Activated CD8-positive, alpha-beta T cell treated with anti-CD3 and anti-CD28 coated beads for 36 hours (primary cell): ENCODE measurements at regions not wholly inside any gene's neighbourhood (a gene's known extent, or its start where the extent isn't known, plus 50 kb on each side); places are given as distances from the start of the nearest gene placed in this dataset.

ENCODE experiments used
- ATAC-seq: fragments of 200-7000 bp; cut with Tn5 transposase; one replicate; pipeline ENCODE4 v1.10.0; 2021; ENCODE audit warnings: mild to moderate bottlenecking, moderate library complexity
- CTCF ChIA-PET: fragments of 350-600 bp; sonication (Branson Sonifier 250); formaldehyde crosslinking; loops from one replicate; lab custom pipeline; 2021; ENCODE audit warnings: antibody characterized with exemption; lab: Charles Lee
- POLR2A ChIA-PET: fragments of 350-600 bp; sonication (Branson Sonifier 250); formaldehyde crosslinking; loops from one replicate; lab custom pipeline; 2021; ENCODE audit warnings: antibody characterized with exemption; lab: Charles Lee
- DNase-seq: peaks from one replicate; pipeline ENCODE4 v3.0.0-alpha.2; 2020
- H3K27ac Mint-ChIP-seq: one replicate; pipeline ENCODE4 v1.8.0; 2021; ENCODE audit warnings: mild to moderate bottlenecking, mixed read lengths
- H3K27me3 Mint-ChIP-seq: one replicate; pipeline ENCODE4 v1.8.0; 2021; ENCODE audit warnings: mixed read lengths
- H3K36me3 Mint-ChIP-seq: one replicate; pipeline ENCODE4 v1.8.0; 2021; ENCODE audit warnings: low read depth, mixed read lengths
- H3K4me1 Mint-ChIP-seq: one replicate; pipeline ENCODE4 v1.8.0; 2021; ENCODE audit warnings: low read depth, mixed read lengths
- H3K4me3 Mint-ChIP-seq: one replicate; pipeline ENCODE4 v1.8.0; 2021; ENCODE audit warnings: mild to moderate bottlenecking, moderate library complexity, mixed read lengths
- H3K9me3 Mint-ChIP-seq: one replicate; pipeline ENCODE4 v1.8.0; 2021; ENCODE audit warnings: mixed read lengths
- intact Hi-C: fragments of 100-400 bp; cut with micrococcal nuclease; formaldehyde crosslinking; loops from one replicate; pipeline ENCODE4 v1.10.0; 2022
- TF ChIP-seq, protein P1 (sequence below): fragments of 200-600 bp; IDR thresholded peaks from one replicate; pipeline ENCODE4 v1.8.0; 2022; ENCODE audit warnings: antibody characterized with exemption, mild to moderate bottlenecking

DNA sequence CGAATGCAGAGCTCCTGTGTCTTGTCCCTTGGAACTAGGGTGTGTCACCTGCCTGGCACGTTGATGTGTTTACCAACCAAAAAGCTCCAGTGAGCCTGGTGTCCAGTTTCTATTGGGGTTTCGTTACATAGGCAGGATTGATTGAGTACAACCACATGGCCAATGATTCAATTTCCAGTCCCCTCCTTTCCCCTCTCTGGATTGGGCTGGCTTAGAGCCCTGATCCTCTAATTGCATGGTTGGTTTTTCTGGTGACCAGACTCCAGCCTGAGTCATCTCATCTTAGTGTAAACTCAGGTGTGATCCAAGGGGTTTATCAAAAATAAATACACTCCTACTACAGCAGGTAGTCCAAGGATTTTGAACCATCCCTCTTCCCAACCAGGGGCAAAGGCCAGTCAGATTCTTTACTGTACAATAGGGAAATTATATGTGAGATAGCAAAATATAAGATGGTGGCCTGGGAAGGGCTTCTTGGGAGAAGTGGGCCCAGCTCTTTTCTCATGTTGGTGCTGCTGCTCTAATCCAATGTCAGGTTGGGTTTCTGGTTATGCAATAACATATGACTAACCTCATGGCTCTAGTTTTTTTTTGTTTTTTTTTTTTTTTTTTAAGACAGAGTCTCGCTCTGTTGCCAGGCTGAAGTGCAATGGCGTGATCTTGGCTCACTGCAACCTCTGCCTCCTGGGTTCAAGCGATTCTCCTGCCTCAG lies 64.7 kb upstream of the MGAT5 start:
- intact Hi-C loops = no loop called here
- POLR2A ChIA-PET = interaction anchor here (1.0 kb wide), 1 partner anchor 40 kb away, joined by 3 read pairs; no protein-coding TSS in a partner anchor
- no peaks in the 10 kb centered on the region for H3K27me3 Mint-ChIP-seq
- CTCF ChIA-PET = no interaction called here
- H3K4me3 Mint-ChIP-seq = no peak overlapping the region
- peaks cover 55% of the 10 kb centered on the region for H3K4me1 Mint-ChIP-seq
- H3K27ac Mint-ChIP-seq = no peak overlapping the region
- H3K9me3 Mint-ChIP-seq = peaks cover 4% of the 10 kb centered on the region
- no peak for ATAC-seq
- peaks cover 19% of the 10 kb centered on the region for H3K36me3 Mint-ChIP-seq
- DNase-seq = no peak
- TF ChIP-seq, protein P1, sequence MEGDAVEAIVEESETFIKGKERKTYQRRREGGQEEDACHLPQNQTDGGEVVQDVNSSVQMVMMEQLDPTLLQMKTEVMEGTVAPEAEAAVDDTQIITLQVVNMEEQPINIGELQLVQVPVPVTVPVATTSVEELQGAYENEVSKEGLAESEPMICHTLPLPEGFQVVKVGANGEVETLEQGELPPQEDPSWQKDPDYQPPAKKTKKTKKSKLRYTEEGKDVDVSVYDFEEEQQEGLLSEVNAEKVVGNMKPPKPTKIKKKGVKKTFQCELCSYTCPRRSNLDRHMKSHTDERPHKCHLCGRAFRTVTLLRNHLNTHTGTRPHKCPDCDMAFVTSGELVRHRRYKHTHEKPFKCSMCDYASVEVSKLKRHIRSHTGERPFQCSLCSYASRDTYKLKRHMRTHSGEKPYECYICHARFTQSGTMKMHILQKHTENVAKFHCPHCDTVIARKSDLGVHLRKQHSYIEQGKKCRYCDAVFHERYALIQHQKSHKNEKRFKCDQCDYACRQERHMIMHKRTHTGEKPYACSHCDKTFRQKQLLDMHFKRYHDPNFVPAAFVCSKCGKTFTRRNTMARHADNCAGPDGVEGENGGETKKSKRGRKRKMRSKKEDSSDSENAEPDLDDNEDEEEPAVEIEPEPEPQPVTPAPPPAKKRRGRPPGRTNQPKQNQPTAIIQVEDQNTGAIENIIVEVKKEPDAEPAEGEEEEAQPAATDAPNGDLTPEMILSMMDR = no peak

DNA sequence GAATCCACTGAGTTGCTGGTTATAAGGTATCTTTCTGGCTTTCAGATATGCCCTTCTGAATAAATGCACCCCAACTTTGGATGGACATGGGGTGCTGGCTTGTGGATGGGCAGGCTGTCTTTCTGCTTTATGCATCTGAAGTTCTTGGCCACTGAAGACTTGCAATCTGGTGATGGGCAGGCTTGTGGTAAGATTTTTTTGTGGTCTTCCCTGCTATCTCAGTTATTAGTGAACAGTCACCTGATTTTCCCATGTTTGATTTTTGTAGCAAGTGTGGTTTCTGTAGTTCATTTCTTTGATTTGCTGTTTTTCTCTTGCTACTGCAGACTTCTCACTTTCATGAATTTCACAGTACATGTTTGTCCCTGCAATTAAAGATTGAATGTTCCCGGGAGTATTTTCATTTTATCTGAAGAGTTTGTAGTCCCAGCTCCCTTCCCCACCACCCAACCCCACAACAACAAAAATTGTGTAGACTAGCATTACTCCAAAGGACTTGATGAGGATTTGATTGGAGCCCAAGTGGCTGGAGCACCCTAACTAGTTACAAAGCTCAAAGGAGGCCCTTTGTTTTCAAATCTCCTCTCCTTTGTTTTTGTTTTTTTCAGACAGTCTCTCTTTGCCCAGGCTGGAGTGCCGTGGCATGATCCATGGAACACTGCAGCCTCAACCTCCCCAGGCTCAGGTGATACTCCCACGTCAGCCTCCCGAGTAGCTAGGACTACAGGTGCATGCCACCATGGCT lies 63.6 kb upstream of the MGAT5 start:
- peaks cover 54% of the 10 kb centered on the region for H3K4me1 Mint-ChIP-seq
- ChIA-PET POLR2A (no interaction called here), CTCF (no interaction called here)
- ATAC-seq = no peak
- TF ChIP-seq, protein P1 = no peak
- peaks cover 4% of the 10 kb centered on the region for H3K9me3 Mint-ChIP-seq
- intact Hi-C loops = no loop called here
- H3K36me3 Mint-ChIP-seq = peaks cover 16% of the 10 kb centered on the region
- H3K27ac Mint-ChIP-seq = no peak overlapping the region
- no peak overlapping the region for H3K4me3 Mint-ChIP-seq
- no peak for DNase-seq
- no peaks in the 10 kb centered on the region for H3K27me3 Mint-ChIP-seq

DNA sequence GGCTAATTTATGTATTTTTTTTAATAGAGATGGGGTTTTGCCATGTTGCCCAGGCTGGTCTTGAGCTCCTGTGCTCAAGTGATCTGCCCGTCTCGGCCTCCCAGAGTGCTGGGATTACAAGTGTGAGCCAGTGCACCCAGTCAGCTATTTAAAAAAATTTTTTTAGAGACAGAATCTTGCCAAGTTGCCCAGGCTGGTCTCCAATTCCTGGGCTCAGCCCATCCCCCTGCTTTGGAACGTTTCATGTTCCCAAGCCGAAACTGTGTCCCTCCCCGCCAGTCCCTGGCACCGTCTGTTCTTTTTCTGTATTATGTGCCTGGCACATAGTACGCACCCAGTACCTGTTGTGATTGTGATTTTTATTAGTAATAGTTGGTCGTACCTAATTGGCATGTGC lies 63.1 kb upstream of the MGAT5 start:
- CTCF ChIA-PET = no interaction called here
- no peak overlapping the region for H3K4me3 Mint-ChIP-seq
- peaks cover 56% of the 10 kb centered on the region for H3K4me1 Mint-ChIP-seq
- no peak overlapping the region for H3K27ac Mint-ChIP-seq
- H3K36me3 Mint-ChIP-seq = peaks cover 16% of the 10 kb centered on the region
- H3K9me3 Mint-ChIP-seq = peaks cover 4% of the 10 kb centered on the region
- POLR2A ChIA-PET = no interaction called here
- intact Hi-C loops = no loop called here
- DNase-seq (no peak), ATAC-seq (no peak)
- TF ChIP-seq, protein P1 = no peak
- no peaks in the 10 kb centered on the region for H3K27me3 Mint-ChIP-seq

GRCh38 chr2:134191835-134192234 lies 62.0 kb upstream of the MGAT5 start:
- ChIA-PET CTCF (no interaction called here), POLR2A (no interaction called here)
- TF ChIP-seq, protein P1 = no peak
- Mint-ChIP-seq H3K36me3 (peaks cover 16% of the 10 kb centered on the region), H3K4me1 (peaks cover 61% of the 10 kb centered on the region), H3K27me3 (no peaks in the 10 kb centered on the region), H3K4me3 (no peak overlapping the region), H3K9me3 (peaks cover 4% of the 10 kb centered on the region), H3K27ac (no peak overlapping the region)
- intact Hi-C loops = no loop called here
- ATAC-seq (no peak), DNase-seq (no peak)

DNA sequence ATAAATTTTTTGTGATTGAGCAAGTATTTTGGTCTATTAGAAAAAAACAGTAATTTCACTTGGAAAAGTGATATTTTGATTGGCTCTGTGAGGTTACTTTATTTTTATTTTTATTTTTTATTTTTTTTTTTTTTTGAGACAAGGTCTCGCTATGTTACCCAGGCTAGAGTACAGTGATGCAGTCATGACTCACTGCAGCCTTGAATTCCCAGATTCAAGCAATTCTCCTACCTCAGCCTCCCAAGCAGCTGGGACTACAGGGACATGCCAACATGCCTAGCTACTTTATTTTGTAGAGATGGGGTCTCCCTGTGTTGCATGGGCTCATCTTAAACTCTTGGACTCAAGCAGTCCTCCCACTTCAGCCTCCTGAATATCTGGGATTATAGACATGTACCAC lies 60.9 kb upstream of the MGAT5 start:
- ChIA-PET CTCF (interaction anchor here (0.8 to 1.0 kb wide), 2 partner anchors 14 to 66 kb away, joined by 3 to 5 read pairs; no protein-coding TSS in a partner anchor), POLR2A (no interaction called here)
- DNase-seq = no peak
- H3K4me3 Mint-ChIP-seq = no peak overlapping the region
- H3K36me3 Mint-ChIP-seq = peaks cover 16% of the 10 kb centered on the region
- no peak for ATAC-seq
- intact Hi-C loops = no loop called here
- TF ChIP-seq, protein P1 = no peak
- peaks cover 65% of the 10 kb centered on the region for H3K4me1 Mint-ChIP-seq
- H3K27me3 Mint-ChIP-seq = no peaks in the 10 kb centered on the region
- peaks cover 4% of the 10 kb centered on the region for H3K9me3 Mint-ChIP-seq
- H3K27ac Mint-ChIP-seq = no peak overlapping the region
